Fibroblast of skin of abdomen (primary cell): ENCODE measurements at regions not wholly inside any gene's neighbourhood (a gene's known extent, or its start where the extent isn't known, plus 50 kb on each side); places are given as distances from the start of the nearest gene placed in this dataset.

Experiments used
- DNase-seq: peaks from one replicate; pipeline ENCODE4 v3.0.0-alpha.2; 2013

DNA sequence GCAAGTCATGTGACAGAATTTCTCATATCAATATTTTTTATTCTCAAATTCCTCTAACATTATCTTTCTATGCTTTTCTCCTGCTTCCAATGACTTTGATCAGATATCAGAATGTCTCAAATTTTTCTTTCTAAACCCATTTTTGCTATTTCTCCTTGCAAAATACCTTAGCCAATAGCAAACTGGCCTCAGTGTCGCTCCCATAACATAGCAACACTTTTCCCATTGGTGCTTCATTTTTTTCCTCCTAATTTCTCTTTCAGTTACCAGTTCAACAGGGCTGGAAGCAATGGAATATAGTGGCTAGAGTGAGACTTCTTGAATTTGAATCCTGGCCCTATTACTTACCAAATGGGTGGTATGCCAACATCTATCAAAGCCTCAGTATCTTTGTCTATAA is 1091.6 kb downstream of the C4orf33 start:
- DNase-seq: no peak

DNA sequence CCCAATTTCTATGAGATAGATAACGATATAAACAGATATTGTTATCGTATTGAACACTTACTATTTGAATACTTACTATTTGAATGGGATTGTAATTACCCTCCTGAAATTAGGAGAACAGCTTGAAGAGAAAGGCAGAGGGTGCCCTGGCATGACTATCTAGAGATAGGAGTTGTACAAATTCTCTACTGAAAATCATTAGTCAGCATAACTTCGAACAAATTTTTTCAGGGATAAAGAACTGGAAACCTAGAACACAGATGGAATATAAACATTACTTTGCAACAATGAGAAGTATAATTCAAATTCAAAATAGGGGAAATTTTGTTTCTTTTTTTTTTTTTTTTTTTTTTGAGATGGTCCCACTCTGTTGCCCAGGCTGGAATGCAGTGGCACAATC is 1096.8 kb downstream of the C4orf33 start:
- DNase-seq: no peak

- no peak for DNase-seq
Measured at GRCh38 chr4:130197946-130198345, 1102.0 kb downstream of the C4orf33 start.

GRCh38 chr4:130203571-130203970 is 1107.6 kb downstream of the C4orf33 start:
- no peak for DNase-seq

DNA sequence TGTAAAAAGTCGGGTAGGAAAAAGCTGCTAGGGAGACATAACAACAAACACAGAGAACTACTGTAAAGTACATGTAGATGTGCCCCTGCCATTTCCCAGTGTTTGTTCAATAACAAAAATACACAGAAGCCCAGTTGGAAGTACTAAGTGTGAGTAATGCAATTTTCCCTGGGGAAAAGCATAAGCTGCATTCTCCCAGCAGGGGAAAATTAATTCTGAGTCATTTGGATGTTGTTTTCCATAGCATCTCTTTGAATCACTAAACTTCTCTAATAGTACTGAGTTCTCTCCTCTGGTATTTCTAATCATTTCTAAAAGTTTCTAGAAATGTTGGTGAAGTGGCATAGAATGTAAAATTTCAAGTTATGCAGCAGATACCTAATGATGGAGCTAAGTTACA is 1114.9 kb downstream of the C4orf33 start:
- DNase-seq: peak; percentile 82

GRCh38 chr4:130214268-130214667 is 1118.3 kb downstream of the C4orf33 start:
- DNase-seq: no peak

DNA sequence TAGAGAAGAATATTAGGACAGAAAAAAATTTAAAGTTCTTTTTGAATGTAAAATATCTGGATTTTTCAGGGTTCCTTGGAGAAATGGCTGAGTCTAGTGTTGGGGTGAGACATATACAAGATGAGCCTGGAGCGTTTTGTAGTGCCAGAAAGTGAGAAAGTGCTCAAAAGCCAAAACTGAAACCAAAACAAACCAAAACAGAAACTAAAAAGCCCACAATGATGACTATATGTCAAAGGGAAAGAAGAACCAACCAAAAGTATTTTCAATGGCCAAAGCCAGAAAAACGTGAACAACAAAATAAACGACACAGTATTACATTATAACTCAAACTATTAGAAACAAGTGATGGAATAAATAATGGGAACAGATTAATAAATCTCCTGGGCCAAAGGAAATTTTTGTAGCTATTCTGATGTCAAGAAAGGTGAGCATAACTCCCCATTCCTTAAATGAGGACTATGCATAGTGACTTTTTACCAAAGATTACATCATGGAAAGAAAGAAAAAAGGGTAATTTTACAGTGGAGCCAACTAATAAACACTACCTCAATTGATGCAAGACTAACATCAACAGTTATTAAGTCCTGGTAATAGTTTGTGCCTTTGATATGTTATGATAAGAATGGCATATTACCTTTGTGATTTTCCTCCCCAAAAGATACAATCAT is 1137.6 kb downstream of the C4orf33 start:
- no peak for DNase-seq

DNA sequence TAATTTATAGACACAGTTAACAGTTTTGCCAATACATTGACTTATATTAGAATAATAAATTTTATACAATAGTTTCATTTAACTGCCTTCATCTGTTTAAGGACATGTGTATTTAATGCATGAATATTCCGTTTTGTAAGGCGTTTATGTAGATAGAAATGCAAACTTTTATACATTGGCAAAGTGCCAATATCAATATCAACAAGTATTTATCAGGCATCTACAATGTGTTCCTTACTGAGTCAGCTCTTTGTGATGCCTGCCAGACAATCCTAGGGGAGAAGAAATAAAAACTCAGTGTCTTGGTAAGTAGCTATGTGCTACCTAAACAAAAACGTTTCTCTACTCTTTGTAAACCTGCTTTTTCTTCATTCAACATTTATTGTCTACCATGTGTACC is 1142.2 kb downstream of the C4orf33 start:
- no peak for DNase-seq

GRCh38 chr4:130249002-130249401 is 1153.0 kb downstream of the C4orf33 start:
- DNase-seq: no peak

GRCh38 chr4:130257271-130257670 is 1161.3 kb downstream of the C4orf33 start:
- peak; percentile 80 for DNase-seq

DNA sequence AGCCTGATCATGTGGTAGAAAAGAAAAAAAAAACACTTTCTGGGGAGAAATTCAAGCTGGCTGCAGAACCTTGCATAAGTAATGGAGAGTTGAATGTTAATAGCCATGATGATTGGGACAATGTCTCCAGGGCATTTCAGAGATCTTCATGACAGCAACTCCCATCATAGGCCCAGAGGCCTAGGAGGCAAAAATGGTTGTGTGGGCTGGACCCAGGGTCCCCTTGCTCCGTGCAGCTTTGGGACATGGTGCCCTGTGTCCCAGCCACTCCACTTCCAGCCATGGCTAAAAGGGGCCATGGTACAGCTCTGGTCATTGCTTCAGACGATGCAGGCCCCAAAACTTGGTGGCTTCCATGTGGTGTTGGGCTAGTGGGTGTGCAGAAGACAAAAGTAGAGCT is 1170.9 kb downstream of the C4orf33 start:
- DNase-seq: no peak

- DNase-seq: no peak
Measured at GRCh38 chr4:130288576-130288975, 1192.6 kb downstream of the C4orf33 start.

DNA sequence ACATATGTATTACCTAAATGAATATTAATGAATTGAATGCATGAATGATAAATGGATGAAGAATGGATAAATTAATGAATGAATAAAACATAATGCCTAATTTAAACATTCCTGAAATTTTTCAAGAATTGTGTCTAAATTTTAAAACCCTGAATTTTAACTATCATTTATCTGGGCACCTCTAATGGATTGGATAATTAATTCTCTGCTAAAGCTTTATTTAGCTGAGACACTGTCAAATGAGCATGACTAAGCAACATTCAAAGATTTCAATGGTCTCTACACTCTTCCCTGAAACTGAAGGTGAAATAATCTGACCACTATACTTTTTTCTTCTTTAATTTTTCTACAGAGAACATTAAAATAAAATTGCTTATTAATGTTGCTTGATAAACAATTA is 1197.7 kb downstream of the C4orf33 start:
- DNase-seq: no peak

DNA sequence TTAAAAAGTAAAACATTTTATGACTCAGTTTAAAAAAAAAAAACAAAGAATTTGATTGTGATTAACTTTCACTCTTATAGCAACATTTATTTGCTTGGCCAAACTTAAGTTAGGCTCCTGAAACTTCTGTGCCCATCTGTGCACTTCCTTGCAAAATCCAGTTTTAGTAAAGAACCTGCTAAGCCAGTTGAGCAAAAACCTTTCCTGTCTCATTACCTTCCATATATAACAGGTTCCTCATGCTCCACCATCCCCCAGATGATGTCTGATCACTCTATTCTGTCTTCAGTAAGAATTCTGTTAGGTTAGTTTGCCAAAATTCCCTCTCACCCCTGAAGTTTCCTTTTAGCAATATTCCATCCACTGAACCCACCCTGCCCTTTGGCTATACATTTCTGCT is 1200.5 kb downstream of the C4orf33 start:
- no peak for DNase-seq

DNA sequence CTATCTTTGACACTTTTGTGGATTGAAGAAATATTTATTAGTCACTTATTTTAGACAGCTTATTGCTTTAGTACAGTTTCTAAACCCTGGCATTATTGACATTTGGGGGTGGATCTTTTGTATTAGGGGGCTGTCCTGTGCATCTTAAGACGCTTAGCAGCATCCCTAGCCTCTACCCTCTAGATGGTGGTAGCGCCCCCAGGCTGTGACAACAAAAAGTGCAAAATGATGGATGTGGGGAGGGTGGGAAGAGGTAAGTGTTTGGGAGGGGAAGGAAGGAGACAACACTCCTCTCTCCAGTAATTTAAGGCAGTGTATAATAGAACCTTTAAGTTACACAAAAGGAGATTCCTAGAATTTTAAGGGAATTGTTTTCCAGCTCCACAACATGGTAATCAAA is 1210.6 kb downstream of the C4orf33 start:
- DNase-seq: no peak

DNA sequence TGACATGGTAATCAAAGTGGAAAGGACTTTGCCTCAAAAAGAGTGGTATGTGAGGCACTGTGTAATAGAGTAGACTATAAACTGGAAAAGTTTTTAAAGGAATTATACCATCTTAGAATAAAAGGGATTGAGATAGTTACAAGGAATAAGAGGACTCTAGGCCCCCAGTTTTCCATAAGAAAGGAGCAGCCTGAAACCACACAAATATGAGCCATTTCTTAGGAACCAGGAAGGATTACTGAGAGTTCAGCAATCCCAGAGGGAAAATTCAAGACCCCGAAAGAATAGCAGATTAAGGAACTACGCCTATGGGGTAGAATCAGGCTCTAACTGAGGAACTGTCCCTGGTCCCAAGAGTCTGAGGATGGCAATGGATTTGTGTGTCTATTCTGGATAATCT is 1213.3 kb downstream of the C4orf33 start:
- DNase-seq: no peak

- DNase-seq: no peak
Measured at GRCh38 chr4:130322439-130322838, 1226.5 kb downstream of the C4orf33 start.

DNA sequence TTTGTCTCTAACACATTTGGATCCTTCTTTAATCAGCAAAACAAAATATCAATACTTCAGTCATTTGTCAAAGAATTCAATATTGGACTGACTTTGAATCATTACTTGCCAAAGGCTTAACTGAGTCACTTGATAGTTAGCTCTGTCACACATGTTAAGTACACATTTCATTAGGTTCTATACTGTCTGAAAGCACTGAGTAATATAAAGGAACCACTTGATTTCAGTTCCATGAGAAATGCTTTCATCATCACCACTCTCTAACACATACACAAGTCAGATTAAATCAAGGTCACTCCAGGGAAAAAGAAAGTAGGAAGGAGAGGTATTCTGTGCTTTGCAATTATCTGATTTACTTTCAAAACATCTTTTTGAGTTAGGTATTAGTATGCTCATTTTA is 1233.1 kb downstream of the C4orf33 start:
- no peak for DNase-seq

- no peak for DNase-seq
Measured at GRCh38 chr4:130333241-130333759, 1237.3 kb downstream of the C4orf33 start.

- DNase-seq: no peak
Measured at GRCh38 chr4:130335417-130336194, 1239.7 kb downstream of the C4orf33 start.

DNA sequence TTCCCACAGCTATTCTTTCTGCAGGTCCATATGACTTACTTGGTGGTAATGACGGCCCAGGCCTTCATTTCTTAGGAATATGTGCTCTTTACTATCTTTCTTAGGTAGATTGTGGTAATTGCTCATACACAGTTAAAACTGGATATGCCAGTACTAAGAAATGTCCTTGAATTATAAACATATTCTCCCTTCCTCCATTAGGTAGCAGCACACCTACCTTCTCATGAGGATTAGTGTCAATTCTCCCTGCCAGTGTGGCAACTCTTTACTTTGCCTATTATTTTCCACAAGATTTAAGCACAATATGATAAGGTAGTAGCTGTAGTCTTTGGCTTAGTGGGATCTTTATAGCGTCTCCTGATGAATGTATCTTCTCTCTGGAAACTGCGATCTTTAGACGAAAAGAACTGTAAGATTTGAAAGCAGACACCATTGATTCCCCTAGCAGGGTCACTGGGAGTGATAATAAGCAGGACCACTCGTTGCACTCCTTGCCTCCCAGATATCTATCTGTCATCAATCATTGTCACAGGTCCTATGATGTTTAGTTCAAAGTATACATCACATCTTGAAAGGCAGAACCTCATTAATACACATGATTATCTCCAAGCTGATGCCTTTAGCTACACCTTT is 1240.7 kb downstream of the C4orf33 start:
- no peak for DNase-seq

DNA sequence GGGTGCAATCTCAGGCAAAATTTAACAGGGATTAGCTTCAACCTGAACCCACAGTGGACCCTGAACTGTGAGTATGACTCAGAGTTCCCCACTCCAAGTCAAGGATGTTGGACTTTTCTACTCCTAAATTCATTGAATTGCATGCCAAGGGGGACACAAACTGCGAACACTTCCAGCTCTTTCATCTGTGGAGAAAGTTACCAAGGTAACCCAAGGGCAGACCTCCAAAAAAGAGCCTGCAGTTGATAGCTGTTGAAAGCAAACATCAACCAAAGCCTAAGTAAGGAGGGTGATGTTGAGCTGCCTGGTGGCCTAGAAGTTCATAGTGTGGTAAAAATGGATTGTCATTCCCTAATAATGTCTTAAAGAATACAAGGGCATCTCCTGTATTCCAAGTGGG is 1242.9 kb downstream of the C4orf33 start:
- no peak for DNase-seq

DNA sequence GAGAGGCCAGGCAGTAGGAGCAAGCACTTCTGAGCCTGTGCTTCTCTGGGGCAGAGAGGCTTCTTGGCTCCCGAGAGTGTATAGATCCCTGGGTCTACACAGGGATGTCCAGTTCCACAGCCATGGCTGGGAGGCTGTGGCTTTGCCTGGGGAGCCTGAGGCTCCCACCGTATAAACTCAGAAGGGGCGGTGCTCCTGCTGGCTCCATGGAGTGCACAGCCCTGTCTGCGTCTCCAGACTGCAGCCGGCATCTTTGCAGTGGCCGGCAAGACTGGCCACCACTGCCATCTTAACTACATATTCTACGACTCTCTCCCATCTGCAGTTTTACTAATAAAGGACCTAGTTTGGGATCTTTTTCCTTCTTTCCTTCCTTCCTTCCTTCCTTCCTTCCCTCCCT is 1253.8 kb downstream of the C4orf33 start:
- no peak for DNase-seq

GRCh38 chr4:130356873-130357272 is 1260.9 kb downstream of the C4orf33 start:
- no peak for DNase-seq
